ENCODE measurements at regions not wholly inside any gene's neighbourhood (a gene's known extent, or its start where the extent isn't known, plus 50 kb on each side); places are given as distances from the start of the nearest gene placed in this dataset.

DNA sequence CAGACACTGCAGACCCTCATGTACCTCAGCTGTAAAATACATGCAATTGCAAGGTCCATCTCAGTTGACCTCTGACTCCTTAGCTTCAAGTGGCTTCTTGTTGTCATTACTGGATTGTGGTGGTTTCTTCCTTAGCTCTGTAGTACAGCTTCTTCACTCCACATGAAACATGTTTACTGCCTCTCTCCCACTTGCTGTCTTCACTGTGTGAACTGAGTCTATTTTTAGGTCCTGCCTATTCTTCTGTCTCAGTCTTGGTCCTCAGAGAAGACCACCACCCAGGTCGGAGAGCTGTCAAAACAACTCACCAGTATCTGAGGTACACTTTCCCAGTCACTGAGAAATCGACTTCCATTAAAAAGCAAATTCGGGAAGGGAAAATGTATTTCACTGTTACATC is 50.2 kb upstream of the EYA4 start:
- DNase-seq: no peak

- no peak for DNase-seq
Observed at GRCh38 chr6:133191323-133191722, 49.8 kb upstream of the EYA4 start.
